ENCODE measurements at regions not wholly inside any gene's neighbourhood (a gene's known extent, or its start where the extent isn't known, plus 50 kb on each side); places are given as distances from the start of the nearest gene placed in this dataset.

- no peak for TF ChIP-seq CTCF (IDR thresholded peaks at IDR 0.05)
- TF ChIP-seq POLR2A (IDR thresholded peaks at IDR 0.05) = no peak
Measured at GRCh38 chr3:24034464-24034863, 89.4 kb downstream of the NR1D2 start.
